Astrocyte (in vitro differentiated cells and primary cell): ENCODE measurements at regions not wholly inside any gene's neighbourhood (a gene's known extent, or its start where the extent isn't known, plus 50 kb on each side); places are given as distances from the start of the nearest gene placed in this dataset.

Source experiments
- DNase-seq: peaks from one replicate; pipeline ENCODE4 v3.0.0-alpha.2; 2010; ENCODE audit warnings: low read depth
- FAIRE-seq: peaks from 2 replicates; lab custom pipeline; 2011; peaks lifted over from hg19 to GRCh38; lab: Jason Lieb, UNC
- H2AFZ ChIP-seq: 2 replicates; pipeline ENCODE4 v1.6.0; 2012; ENCODE audit warnings: low read depth, low read length, inconsistent platforms
- H3K27ac ChIP-seq: 2 replicates; pipeline ENCODE4 v1.5.1; 2011; ENCODE audit warnings: low read depth, low read length, inconsistent platforms
- H3K27me3 ChIP-seq: 2 replicates; pipeline ENCODE4 v1.6.0; 2011; ENCODE audit warnings: low read length, inconsistent platforms; ENCODE audit not compliant: insufficient read depth
- H3K36me3 ChIP-seq: 2 replicates; pipeline ENCODE4 v1.5.1; 2011; ENCODE audit warnings: low read length, inconsistent platforms; ENCODE audit not compliant: insufficient read depth
- H3K4me1 ChIP-seq: 2 replicates; pipeline ENCODE4 v1.5.1; 2011; ENCODE audit warnings: low read length, inconsistent platforms; ENCODE audit not compliant: insufficient read depth
- H3K4me2 ChIP-seq: 2 replicates; pipeline ENCODE4 v1.6.0; 2012; ENCODE audit warnings: low read length, inconsistent platforms
- H3K4me3 ChIP-seq: 2 replicates; pipeline ENCODE4 v1.5.1; 2011; ENCODE audit warnings: low read depth, mild to moderate bottlenecking, low read length, inconsistent platforms; ENCODE audit not compliant: insufficient read depth
- H3K79me2 ChIP-seq: 2 replicates; pipeline ENCODE4 v1.6.0; 2012; ENCODE audit warnings: mild to moderate bottlenecking, low read length, inconsistent platforms; ENCODE audit not compliant: insufficient read depth
- H3K9ac ChIP-seq: 2 replicates; pipeline ENCODE4 v1.6.0; 2012; ENCODE audit warnings: mild to moderate bottlenecking, low read length, inconsistent platforms
- H3K9me3 ChIP-seq: 2 replicates; pipeline ENCODE4 v1.5.1; 2012; ENCODE audit warnings: low read depth, mild to moderate bottlenecking, low read length, inconsistent platforms; ENCODE audit not compliant: insufficient read depth
- H4K20me1 ChIP-seq: 2 replicates; pipeline ENCODE4 v1.6.0; 2012; ENCODE audit warnings: low read length, inconsistent platforms; ENCODE audit not compliant: insufficient read depth
- H3K27ac Mint-ChIP-seq: one replicate; pipeline ENCODE4 v1.8.0; 2021; ENCODE audit warnings: mild to moderate bottlenecking, mixed read lengths; ENCODE audit not compliant: unreplicated experiment
- H3K27me3 Mint-ChIP-seq: one replicate; pipeline ENCODE4 v1.8.0; 2021; ENCODE audit warnings: low read depth, mixed read lengths; ENCODE audit not compliant: unreplicated experiment
- H3K36me3 Mint-ChIP-seq: one replicate; pipeline ENCODE4 v1.8.0; 2021; ENCODE audit warnings: low read depth, mixed read lengths; ENCODE audit not compliant: unreplicated experiment
- H3K4me1 Mint-ChIP-seq: one replicate; pipeline ENCODE4 v1.8.0; 2021; ENCODE audit warnings: low read depth, mixed read lengths; ENCODE audit not compliant: unreplicated experiment
- H3K4me3 Mint-ChIP-seq: one replicate; pipeline ENCODE4 v1.8.0; 2021; ENCODE audit warnings: mild to moderate bottlenecking, moderate library complexity, mixed read lengths; ENCODE audit not compliant: unreplicated experiment
- H3K9me3 Mint-ChIP-seq: one replicate; pipeline ENCODE4 v1.8.0; 2021; ENCODE audit warnings: mild to moderate bottlenecking, mixed read lengths; ENCODE audit not compliant: unreplicated experiment
- CTCF ChIP-seq: IDR thresholded peaks from 2 replicates; pipeline ENCODE4 v1.5.1; 2011; ENCODE audit warnings: low read depth, mild to moderate bottlenecking, inconsistent platforms, low read length, moderate library complexity; ENCODE audit not compliant: insufficient read depth
- EZH2 ChIP-seq: IDR thresholded peaks from 2 replicates; pipeline ENCODE4 v1.6.1; 2012; ENCODE audit warnings: mild to moderate bottlenecking, low read length, inconsistent platforms; ENCODE audit not compliant: insufficient read depth

GRCh38 chr12:113659015-113659414, 187.3 kb upstream of the LHX5 start:
- no peak for FAIRE-seq
- H3K9me3 ChIP-seq: no peaks in the 10 kb centered on the region
- no peaks in the 10 kb centered on the region for H3K4me1 Mint-ChIP-seq
- peaks cover 5% of the 10 kb centered on the region for H3K27me3 ChIP-seq
- H3K79me2 ChIP-seq: no peaks in the 10 kb centered on the region
- TF ChIP-seq CTCF: no peak
- TF ChIP-seq EZH2: no peak
- DNase-seq: no peak
- H3K9me3 Mint-ChIP-seq: peaks cover 23% of the 10 kb centered on the region
- H3K4me2 ChIP-seq: no peak overlapping the region
- H3K9ac ChIP-seq: no peak overlapping the region
- H3K4me1 ChIP-seq: no peaks in the 10 kb centered on the region
- H3K4me3 ChIP-seq: no peak overlapping the region
- no peak overlapping the region for H3K27ac Mint-ChIP-seq
- H3K4me3 Mint-ChIP-seq: no peak overlapping the region
- H2AFZ ChIP-seq: no peak overlapping the region
- no peak overlapping the region for H3K27ac ChIP-seq
- H3K27me3 Mint-ChIP-seq: peaks cover 20% of the 10 kb centered on the region
- H3K36me3 ChIP-seq: no peaks in the 10 kb centered on the region
- no peaks in the 10 kb centered on the region for H3K36me3 Mint-ChIP-seq
- no peaks in the 10 kb centered on the region for H4K20me1 ChIP-seq

GRCh38 chr12:113658006-113658655, 186.5 kb upstream of the LHX5 start:
- no peak overlapping the region for H3K27ac ChIP-seq
- H2AFZ ChIP-seq: no peak overlapping the region
- no peak overlapping the region for H3K4me3 Mint-ChIP-seq
- H3K27ac Mint-ChIP-seq: no peak overlapping the region
- no peak overlapping the region for H3K9ac ChIP-seq
- no peaks in the 10 kb centered on the region for H4K20me1 ChIP-seq
- TF ChIP-seq EZH2 (no peak), CTCF (no peak)
- H3K4me1 ChIP-seq: no peaks in the 10 kb centered on the region
- H3K4me1 Mint-ChIP-seq: no peaks in the 10 kb centered on the region
- H3K27me3 Mint-ChIP-seq: peaks cover 16% of the 10 kb centered on the region
- no peaks in the 10 kb centered on the region for H3K36me3 ChIP-seq
- DNase-seq: no peak
- no peaks in the 10 kb centered on the region for H3K79me2 ChIP-seq
- H3K4me3 ChIP-seq: no peak overlapping the region
- H3K36me3 Mint-ChIP-seq: no peaks in the 10 kb centered on the region
- no peaks in the 10 kb centered on the region for H3K9me3 ChIP-seq
- peaks cover 5% of the 10 kb centered on the region for H3K27me3 ChIP-seq
- H3K9me3 Mint-ChIP-seq: peaks cover 29% of the 10 kb centered on the region
- no peak for FAIRE-seq
- H3K4me2 ChIP-seq: no peak overlapping the region

GRCh38 chr12:113655919-113656318, 184.2 kb upstream of the LHX5 start:
- Mint-ChIP-seq H3K9me3 (peaks cover 33% of the 10 kb centered on the region), H3K36me3 (no peaks in the 10 kb centered on the region), H3K4me3 (no peak overlapping the region), H3K4me1 (no peaks in the 10 kb centered on the region), H3K27ac (no peak overlapping the region), H3K27me3 (peaks cover 12% of the 10 kb centered on the region)
- Histone ChIP-seq H4K20me1 (no peaks in the 10 kb centered on the region), H3K9ac (no peak overlapping the region), H3K4me3 (no peak overlapping the region), H3K79me2 (no peaks in the 10 kb centered on the region), H3K27me3 (peaks cover 3% of the 10 kb centered on the region), H3K27ac (no peak overlapping the region), H3K4me1 (no peaks in the 10 kb centered on the region), H3K4me2 (no peak overlapping the region), H3K36me3 (no peaks in the 10 kb centered on the region), H3K9me3 (no peaks in the 10 kb centered on the region), H2AFZ (no peak overlapping the region)
- FAIRE-seq (no peak), DNase-seq (no peak)
- TF ChIP-seq CTCF (no peak), EZH2 (no peak)
